K562 (cell line): ENCODE measurements at regions not wholly inside any gene's neighbourhood (a gene's known extent, or its start where the extent isn't known, plus 50 kb on each side); places are given as distances from the start of the nearest gene placed in this dataset.
"Not testable (repeated sequence)": the region's sequence is repeated elsewhere in the genome, so short reads cannot be mapped to it uniquely, and the experiment has no call there.

ENCODE experiments used
- CHD2 ChIP-seq: IDR thresholded peaks from 2 replicates; pipeline ENCODE4 v1.6.1; 2011; ENCODE audit warnings: low read depth, low read length
- EGR1 ChIP-seq: fragments of 450-650 bp; conservative IDR thresholded peaks from 2 replicates; pipeline ENCODE4 v1.6.1; 2017; ENCODE audit warnings: mild to moderate bottlenecking
- MAZ ChIP-seq, 2 experiments: fragments of 450-650 bp in 1 of 2; sonication (generic) in 1 of 2; formaldehyde crosslinking; IDR thresholded peaks in 1 of 2; conservative IDR thresholded peaks in 1 of 2; 2 replicates each; pipeline versions ENCODE4 v1.4.0 to v1.5.0; 2020; ENCODE audit warnings: mild to moderate bottlenecking in 1 of 2, missing genetic modification reagents in 1 of 2
- TBP ChIP-seq: optimal IDR thresholded peaks from 2 replicates; pipeline ENCODE3; 2011; ENCODE audit warnings: low read depth, low read length, improper control_type of control experiment
- TF ChIP-seq, protein P1 (sequence below): sonication (generic); formaldehyde crosslinking; IDR thresholded peaks from 2 replicates; pipeline ENCODE4 v1.8.0; 2022; ENCODE audit warnings: mild to moderate bottlenecking, missing genetic modification reagents, borderline replicate concordance
- TF ChIP-seq, protein P2 (sequence below): fragments of 250-450 bp; sonication (Bioruptor Pico); IDR thresholded peaks from 2 replicates; pipeline ENCODE4 v1.5.0; 2022; ENCODE audit warnings: mild to moderate bottlenecking

DNA sequence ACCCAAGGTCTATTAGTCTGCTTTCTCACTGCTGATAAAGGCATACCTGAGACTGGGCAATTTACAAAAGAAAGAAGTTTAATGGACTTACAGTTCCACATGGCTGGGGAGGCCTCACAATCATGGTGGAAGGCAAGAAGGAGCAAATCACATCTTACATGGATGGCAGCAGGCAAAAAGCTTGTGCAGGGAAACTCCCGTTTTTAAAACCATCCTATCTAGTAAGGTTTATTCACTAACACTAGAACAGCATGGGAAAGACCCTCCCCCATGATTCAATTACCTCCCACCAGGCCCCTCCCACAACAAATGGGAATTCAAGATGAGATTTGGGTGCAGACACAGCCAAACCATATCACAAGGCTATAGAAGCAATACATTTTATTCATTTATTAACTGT lies 1921.4 kb downstream of the PCDH9 start:
- TF ChIP-seq, protein P1, sequence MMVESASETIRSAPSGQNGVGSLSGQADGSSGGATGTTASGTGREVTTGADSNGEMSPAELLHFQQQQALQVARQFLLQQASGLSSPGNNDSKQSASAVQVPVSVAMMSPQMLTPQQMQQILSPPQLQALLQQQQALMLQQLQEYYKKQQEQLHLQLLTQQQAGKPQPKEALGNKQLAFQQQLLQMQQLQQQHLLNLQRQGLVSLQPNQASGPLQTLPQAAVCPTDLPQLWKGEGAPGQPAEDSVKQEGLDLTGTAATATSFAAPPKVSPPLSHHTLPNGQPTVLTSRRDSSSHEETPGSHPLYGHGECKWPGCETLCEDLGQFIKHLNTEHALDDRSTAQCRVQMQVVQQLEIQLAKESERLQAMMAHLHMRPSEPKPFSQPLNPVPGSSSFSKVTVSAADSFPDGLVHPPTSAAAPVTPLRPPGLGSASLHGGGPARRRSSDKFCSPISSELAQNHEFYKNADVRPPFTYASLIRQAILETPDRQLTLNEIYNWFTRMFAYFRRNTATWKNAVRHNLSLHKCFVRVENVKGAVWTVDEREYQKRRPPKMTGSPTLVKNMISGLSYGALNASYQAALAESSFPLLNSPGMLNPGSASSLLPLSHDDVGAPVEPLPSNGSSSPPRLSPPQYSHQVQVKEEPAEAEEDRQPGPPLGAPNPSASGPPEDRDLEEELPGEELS: not testable (repeated sequence)
- not testable (repeated sequence) for TF ChIP-seq CHD2; EGR1; MAZ (CRISPR knock-in tag; conservative IDR thresholded peaks at IDR 0.05 in 1 of 2, IDR thresholded peaks at IDR 0.05 in 1 of 2); TBP
- TF ChIP-seq, protein P2, sequence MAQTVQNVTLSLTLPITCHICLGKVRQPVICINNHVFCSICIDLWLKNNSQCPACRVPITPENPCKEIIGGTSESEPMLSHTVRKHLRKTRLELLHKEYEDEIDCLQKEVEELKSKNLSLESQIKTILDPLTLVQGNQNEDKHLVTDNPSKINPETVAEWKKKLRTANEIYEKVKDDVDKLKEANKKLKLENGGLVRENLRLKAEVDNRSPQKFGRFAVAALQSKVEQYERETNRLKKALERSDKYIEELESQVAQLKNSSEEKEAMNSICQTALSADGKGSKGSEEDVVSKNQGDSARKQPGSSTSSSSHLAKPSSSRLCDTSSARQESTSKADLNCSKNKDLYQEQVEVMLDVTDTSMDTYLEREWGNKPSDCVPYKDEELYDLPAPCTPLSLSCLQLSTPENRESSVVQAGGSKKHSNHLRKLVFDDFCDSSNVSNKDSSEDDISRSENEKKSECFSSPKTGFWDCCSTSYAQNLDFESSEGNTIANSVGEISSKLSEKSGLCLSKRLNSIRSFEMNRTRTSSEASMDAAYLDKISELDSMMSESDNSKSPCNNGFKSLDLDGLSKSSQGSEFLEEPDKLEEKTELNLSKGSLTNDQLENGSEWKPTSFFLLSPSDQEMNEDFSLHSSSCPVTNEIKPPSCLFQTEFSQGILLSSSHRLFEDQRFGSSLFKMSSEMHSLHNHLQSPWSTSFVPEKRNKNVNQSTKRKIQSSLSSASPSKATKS (CRISPR knock-in tag): not testable (repeated sequence)
